GM10266 (cell line): ENCODE measurements at regions not wholly inside any gene's neighbourhood (a gene's known extent, or its start where the extent isn't known, plus 50 kb on each side); places are given as distances from the start of the nearest gene placed in this dataset.

Source experiments
- DNase-seq: peaks from one replicate; pipeline ENCODE4 v3.0.0; 2012; ENCODE audit errors: extremely low spot score
- TF ChIP-seq, protein P1 (sequence below): IDR thresholded peaks from 2 replicates; pipeline ENCODE4 v1.5.1; 2012; ENCODE audit warnings: mild to moderate bottlenecking, low read depth; ENCODE audit not compliant: control insufficient read depth, insufficient read depth; ENCODE audit errors: missing control alignments

DNA sequence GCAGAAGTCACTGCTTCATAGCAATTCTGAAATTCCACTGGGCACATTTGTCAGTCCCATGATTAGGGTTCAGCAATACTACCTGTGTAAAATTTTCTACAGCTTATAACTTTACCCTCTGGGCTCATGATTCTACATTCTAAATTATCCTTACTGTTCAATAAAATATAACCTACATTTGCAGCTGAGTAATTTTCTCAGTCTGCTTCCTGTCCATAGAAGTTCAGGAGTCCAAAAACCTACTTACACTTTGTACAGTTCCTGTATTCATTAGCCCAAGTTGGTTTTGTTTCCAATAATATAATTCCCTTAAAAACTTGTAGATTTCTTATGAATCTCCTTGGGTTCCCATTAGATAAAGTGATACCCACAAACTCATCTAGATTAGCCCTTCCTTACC, 295.3 kb downstream of the SP3 start:
- TF ChIP-seq, protein P1, sequence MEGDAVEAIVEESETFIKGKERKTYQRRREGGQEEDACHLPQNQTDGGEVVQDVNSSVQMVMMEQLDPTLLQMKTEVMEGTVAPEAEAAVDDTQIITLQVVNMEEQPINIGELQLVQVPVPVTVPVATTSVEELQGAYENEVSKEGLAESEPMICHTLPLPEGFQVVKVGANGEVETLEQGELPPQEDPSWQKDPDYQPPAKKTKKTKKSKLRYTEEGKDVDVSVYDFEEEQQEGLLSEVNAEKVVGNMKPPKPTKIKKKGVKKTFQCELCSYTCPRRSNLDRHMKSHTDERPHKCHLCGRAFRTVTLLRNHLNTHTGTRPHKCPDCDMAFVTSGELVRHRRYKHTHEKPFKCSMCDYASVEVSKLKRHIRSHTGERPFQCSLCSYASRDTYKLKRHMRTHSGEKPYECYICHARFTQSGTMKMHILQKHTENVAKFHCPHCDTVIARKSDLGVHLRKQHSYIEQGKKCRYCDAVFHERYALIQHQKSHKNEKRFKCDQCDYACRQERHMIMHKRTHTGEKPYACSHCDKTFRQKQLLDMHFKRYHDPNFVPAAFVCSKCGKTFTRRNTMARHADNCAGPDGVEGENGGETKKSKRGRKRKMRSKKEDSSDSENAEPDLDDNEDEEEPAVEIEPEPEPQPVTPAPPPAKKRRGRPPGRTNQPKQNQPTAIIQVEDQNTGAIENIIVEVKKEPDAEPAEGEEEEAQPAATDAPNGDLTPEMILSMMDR = no peak
- no peak for DNase-seq

DNA sequence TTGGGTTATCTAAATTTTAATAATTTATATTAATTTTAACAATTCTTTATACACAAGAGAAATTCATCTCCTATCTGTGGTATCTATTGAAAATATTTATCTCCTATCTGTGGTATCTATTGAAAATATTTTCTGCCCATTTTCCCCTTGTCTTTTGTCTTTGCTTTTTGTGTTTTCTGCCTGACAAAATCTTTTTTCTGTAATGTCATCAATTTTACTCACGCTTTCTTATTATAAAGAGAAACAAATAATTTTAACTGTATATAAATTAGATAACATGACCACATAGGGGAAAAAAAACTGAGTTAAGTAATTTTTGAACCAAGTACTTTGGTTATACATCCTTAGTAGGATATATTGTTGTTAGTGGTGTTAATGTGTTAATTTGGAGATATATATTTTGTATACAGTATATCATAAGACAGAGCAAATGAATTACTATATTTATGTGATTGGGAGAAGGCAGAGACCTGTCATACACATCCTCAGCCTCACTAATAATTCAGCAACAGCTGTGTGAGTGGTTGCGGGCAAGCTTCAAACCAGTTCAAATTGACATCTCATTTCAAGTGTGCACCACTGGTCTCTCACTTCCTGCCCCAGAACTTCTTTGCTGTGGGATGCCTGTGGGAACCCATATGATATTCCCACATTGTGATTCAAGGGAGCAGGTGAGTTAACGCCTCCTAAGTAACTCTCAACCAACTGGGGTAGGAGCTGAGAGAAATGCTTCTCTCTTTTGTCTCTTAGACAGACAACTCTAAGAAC, 292.4 kb downstream of the SP3 start:
- no peak for DNase-seq

DNA sequence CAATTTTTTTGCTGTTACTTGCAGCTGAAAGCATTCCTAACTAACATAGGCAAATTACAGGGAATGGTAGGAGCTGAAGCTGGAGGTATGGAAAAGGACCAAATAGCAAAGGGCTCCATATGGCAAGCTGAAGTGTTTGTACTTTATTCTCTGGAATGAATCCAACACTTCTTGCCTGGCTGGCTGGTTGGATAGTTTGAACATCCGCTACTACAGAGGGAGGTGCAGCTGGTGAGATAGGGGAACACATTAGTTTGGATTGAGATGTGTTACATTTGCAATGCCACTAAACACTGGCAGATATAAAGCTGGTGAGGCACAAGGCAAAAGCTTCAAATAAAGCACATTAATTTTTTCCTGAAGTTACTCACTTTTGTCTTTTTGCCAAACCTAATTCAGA, 291.5 kb downstream of the SP3 start:
- TF ChIP-seq, protein P1 = no peak
- DNase-seq = no peak

More for the DNA sequence above, 292.4 kb downstream of the SP3 start:
- TF ChIP-seq, protein P1 = no peak

DNA sequence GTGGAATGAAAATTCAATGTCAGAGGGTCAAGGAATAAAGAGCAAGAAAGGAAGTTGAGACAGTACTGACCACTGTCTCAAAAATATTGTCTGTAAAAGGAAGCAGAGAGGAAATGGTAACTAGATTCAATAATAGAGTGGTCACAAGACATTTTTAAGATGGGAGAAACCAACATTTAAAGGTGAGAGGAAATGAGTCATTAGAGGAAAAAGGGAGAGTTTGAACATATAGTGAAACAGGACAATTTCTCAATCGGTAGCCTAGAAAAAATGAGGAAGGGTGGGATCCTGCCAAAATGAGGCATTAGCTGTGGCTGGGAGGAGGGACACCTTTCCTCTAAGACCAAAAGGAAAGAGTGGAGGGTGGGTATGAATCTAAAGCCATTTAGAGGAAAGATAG, 288.5 kb downstream of the SP3 start:
- TF ChIP-seq, protein P1 = no peak

DNA sequence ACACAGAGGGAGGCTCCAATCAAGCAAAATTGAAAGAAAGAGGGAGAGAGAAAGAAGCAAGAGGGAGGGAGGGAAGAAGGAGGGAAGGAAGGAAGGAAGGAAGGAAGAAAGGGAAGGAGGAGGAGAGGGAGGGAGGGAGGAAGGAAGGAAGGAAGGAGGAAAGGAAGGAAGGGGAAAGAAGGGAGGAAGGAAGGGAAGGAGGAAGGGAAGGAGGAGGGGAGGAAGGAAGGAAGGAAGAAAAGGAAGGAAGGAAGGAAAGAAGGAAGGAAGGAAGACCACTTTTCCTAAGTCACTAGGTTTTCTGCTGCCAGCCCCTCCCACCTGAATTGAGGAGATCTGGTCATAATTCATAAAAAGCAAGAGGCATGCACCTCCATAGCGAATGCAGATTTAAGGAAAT, 287.0 kb downstream of the SP3 start:
- DNase-seq = no peak
- TF ChIP-seq, protein P1 = no peak

More for the DNA sequence above, 288.5 kb downstream of the SP3 start:
- no peak for DNase-seq

DNA sequence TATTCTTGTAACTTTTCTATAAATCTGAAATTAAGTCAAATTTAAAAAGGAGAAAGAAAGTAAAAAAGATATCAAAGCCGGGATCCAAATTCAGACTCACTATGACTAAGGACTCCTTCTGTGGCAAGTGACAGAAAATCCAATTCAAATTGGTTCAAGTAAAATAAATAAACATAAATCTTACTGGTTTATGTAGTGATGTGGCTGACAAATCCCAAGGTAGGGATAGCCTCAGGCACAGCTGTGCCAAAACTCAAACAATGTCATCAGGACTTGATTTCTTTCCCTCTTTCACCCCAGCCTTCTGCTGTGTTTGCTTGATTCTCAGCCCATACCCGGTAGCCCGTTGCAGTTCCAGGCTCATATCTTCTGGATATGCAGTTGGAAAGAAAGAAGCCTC, 284.6 kb downstream of the SP3 start:
- DNase-seq = no peak
- TF ChIP-seq, protein P1 = no peak

DNA sequence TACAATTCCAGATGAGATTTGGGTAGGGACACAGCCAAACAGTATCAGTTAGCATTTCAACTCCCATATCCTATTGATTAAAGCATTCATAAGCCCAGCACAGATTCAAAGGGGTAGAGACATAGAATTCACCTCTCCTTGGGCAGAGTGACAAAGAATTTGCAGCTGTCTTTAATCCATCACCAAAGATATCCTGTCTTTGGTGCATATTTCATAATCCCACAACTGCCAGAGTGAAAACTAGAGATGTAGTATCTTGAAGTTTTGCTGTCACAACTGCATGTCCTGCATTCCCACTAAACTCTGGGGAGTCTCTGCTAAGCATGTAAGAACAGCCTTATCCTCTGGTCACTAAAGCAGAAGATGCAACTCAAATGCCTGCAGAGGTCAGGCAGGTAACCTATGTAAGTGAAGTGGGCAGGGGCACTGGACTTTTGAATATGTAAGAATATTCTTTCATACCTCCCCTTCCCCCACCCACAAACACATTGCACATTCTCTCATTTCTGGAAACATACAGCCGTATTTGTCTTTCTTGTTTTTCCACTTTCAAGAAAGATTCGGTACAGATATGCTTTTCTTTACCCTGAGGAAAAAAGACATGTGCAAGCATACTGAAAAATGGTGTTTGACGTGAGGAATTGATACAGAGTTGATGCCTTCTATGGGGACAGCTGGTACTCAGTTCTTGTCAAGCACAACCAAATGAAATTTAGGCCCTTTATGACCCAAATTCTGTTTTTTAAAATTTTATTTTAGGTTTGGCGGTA, 283.1 kb downstream of the SP3 start:
- TF ChIP-seq, protein P1 = no peak
- DNase-seq = no peak
